ENCODE measurements at regions not wholly inside any gene's neighbourhood (a gene's known extent, or its start where the extent isn't known, plus 50 kb on each side); places are given as distances from the start of the nearest gene placed in this dataset.

DNA sequence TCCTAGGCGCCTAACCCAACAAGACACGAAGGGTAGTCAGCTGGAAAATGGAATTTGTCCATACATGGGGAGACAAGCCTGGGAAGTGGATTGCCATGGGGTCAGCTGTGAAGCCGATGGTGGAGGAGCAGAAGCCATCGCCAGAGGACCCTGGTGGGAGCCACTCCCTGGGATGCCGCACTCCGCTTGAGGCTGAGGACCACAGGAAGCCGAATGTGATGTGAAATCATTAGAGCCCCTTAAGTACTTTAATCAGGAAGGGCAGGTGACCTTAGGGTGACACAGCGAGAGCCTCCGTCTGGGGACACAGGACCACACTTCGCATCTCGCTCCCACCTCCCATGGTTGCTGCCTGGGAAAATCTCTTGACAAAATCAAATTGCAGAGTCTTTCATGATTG, 614.6 kb upstream of the MGMT start:
- TF ChIP-seq, protein P1, sequence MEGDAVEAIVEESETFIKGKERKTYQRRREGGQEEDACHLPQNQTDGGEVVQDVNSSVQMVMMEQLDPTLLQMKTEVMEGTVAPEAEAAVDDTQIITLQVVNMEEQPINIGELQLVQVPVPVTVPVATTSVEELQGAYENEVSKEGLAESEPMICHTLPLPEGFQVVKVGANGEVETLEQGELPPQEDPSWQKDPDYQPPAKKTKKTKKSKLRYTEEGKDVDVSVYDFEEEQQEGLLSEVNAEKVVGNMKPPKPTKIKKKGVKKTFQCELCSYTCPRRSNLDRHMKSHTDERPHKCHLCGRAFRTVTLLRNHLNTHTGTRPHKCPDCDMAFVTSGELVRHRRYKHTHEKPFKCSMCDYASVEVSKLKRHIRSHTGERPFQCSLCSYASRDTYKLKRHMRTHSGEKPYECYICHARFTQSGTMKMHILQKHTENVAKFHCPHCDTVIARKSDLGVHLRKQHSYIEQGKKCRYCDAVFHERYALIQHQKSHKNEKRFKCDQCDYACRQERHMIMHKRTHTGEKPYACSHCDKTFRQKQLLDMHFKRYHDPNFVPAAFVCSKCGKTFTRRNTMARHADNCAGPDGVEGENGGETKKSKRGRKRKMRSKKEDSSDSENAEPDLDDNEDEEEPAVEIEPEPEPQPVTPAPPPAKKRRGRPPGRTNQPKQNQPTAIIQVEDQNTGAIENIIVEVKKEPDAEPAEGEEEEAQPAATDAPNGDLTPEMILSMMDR (IDR thresholded peaks at IDR 0.05): no peak
- no peak for TF ChIP-seq POLR2A (IDR thresholded peaks at IDR 0.05)
